ENCODE measurements at regions not wholly inside any gene's neighbourhood (a gene's known extent, or its start where the extent isn't known, plus 50 kb on each side); places are given as distances from the start of the nearest gene placed in this dataset.

GRCh38 chr1:193443886-193444285 lies 257.5 kb upstream of the B3GALT2 start:
- TF ChIP-seq POU6F1 (CRISPR knock-in tag; IDR thresholded peaks at IDR 0.05; ENCODE audit: borderline replicate concordance, low read depth): no peak
- no peak for TF ChIP-seq ISL1 (CRISPR knock-in tag; IDR thresholded peaks at IDR 0.05)
- no peak for TF ChIP-seq CSDC2 (CRISPR knock-in tag; IDR thresholded peaks at IDR 0.05)
- TF ChIP-seq TCF4 (CRISPR knock-in tag; IDR thresholded peaks at IDR 0.05; ENCODE audit: borderline replicate concordance): no peak
- TF ChIP-seq PATZ1 (CRISPR knock-in tag; IDR thresholded peaks at IDR 0.05; ENCODE audit: borderline replicate concordance): no peak
- TF ChIP-seq ESRRG (CRISPR knock-in tag; IDR thresholded peaks at IDR 0.05): no peak
- no peak for TF ChIP-seq TSHZ2 (CRISPR knock-in tag; IDR thresholded peaks at IDR 0.05)
- no peak for TF ChIP-seq TOX (CRISPR knock-in tag; IDR thresholded peaks at IDR 0.05; ENCODE audit: borderline replicate concordance)
- TF ChIP-seq CREB5 (CRISPR knock-in tag; IDR thresholded peaks at IDR 0.05; ENCODE audit: low read depth): no peak
- TF ChIP-seq ZC3H10 (CRISPR knock-in tag; IDR thresholded peaks at IDR 0.05): no peak
- TF ChIP-seq ZFP3 (CRISPR knock-in tag; IDR thresholded peaks at IDR 0.05): no peak
- TF ChIP-seq PPARA (CRISPR knock-in tag; IDR thresholded peaks at IDR 0.05; ENCODE audit: borderline replicate concordance): no peak
- no peak for TF ChIP-seq SNAI2 (CRISPR knock-in tag; IDR thresholded peaks at IDR 0.05)
- ATAC-seq: no peak

- ATAC-seq: no peak
- TF ChIP-seq CSRNP3 (CRISPR knock-in tag; IDR thresholded peaks at IDR 0.05) (no peak), RARB (CRISPR knock-in tag; IDR thresholded peaks at IDR 0.05) (no peak), ZNF70 (CRISPR knock-in tag; IDR thresholded peaks at IDR 0.05) (no peak), OSR1 (CRISPR knock-in tag; IDR thresholded peaks at IDR 0.05) (no peak), TSHZ2 (CRISPR knock-in tag; IDR thresholded peaks at IDR 0.05) (no peak), CSDC2 (CRISPR knock-in tag; IDR thresholded peaks at IDR 0.05) (no peak), ZNF565 (CRISPR knock-in tag; conservative IDR thresholded peaks at IDR 0.05; ENCODE audit: low read depth) (no peak), BACH2 (CRISPR knock-in tag; IDR thresholded peaks at IDR 0.05; ENCODE audit: borderline replicate concordance) (no peak), ZFP30 (CRISPR knock-in tag; IDR thresholded peaks at IDR 0.05) (no peak), ZC3H10 (CRISPR knock-in tag; IDR thresholded peaks at IDR 0.05) (no peak), CREB5 (CRISPR knock-in tag; IDR thresholded peaks at IDR 0.05; ENCODE audit: low read depth) (no peak), PATZ1 (CRISPR knock-in tag; IDR thresholded peaks at IDR 0.05; ENCODE audit: borderline replicate concordance) (no peak), GLIS3 (CRISPR knock-in tag; IDR thresholded peaks at IDR 0.05) (no peak), ISL1 (CRISPR knock-in tag; IDR thresholded peaks at IDR 0.05) (no peak), PPARA (CRISPR knock-in tag; IDR thresholded peaks at IDR 0.05; ENCODE audit: borderline replicate concordance) (no peak)
Observed at GRCh38 chr1:193438771-193439170, 252.4 kb upstream of the B3GALT2 start.
